ENCODE measurements at regions not wholly inside any gene's neighbourhood (a gene's known extent, or its start where the extent isn't known, plus 50 kb on each side); places are given as distances from the start of the nearest gene placed in this dataset.
"Not testable (repeated sequence)": the region's sequence is repeated elsewhere in the genome, so short reads cannot be mapped to it uniquely, and the experiment has no call there.

DNA sequence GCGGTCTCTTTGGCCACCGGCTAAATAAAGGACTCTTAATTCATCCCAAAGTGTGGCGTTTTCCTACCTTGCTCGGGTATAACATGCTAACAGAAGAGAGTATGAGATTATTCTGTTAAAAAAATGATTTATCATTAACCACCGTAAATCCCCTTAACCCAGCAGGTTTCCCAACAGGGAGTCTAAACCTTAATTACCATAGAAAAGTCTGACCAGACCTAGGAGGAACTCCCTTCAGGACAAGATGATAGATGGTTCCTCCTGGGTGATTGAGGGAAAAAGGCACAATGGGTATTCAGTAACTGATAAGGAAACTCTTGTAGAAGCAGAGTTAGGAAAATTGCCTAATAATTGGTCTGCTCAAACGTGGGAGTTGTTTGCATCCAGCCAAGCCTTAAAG is 193.7 kb downstream of the ZNF737 start:
- Histone ChIP-seq H3K9ac (no peak overlapping the region), H3K79me2 (ENCODE audit: insufficient read depth, low read depth) (no peaks in the 10 kb centered on the region), H3K27ac (no peak overlapping the region), H3K4me3 (IDR thresholded peaks at IDR 0.05; ENCODE audit: insufficient read depth, low read depth, low read length) (no peak overlapping the region), H4K20me1 (ENCODE audit: insufficient read depth) (no peaks in the 10 kb centered on the region), H3K27me3 (ENCODE audit: insufficient read depth, low read depth) (no peaks in the 10 kb centered on the region), H3K36me3 (ENCODE audit: insufficient read depth) (no peaks in the 10 kb centered on the region), H2AFZ (ENCODE audit: low read depth) (no peak overlapping the region), H3K4me2 (no peak overlapping the region), H3K4me1 (ENCODE audit: low read depth, poor library complexity, severe bottlenecking) (no peaks in the 10 kb centered on the region)
- no peak for TF ChIP-seq CTCF (conservative IDR thresholded peaks at IDR 0.05; ENCODE audit: low read depth, low read length)

DNA sequence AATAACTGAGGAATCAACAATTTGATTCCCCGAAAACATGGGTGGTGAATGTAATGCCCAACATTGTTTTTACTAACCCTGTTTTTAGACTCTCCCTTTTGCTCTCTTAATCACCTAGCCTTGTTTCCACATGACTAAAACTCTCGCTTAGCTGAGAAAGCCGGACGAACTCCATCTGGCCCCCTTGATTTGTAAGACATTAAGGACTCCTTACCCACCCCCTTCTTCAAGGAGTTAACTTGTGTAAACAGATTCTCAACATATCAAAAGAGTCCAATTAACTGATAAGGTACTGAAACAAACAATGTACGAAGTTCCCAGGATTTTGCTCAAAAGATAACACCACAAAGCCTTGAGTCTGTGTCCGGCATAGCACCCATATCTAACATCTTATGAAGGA is 194.3 kb downstream of the ZNF737 start:
- not testable (repeated sequence) for H3K36me3 ChIP-seq (ENCODE audit: insufficient read depth); H3K79me2 ChIP-seq (ENCODE audit: insufficient read depth, low read depth); H3K27me3 ChIP-seq (ENCODE audit: insufficient read depth, low read depth); H3K9ac ChIP-seq; H3K4me2 ChIP-seq; H2AFZ ChIP-seq (ENCODE audit: low read depth); H3K4me3 ChIP-seq (IDR thresholded peaks at IDR 0.05; ENCODE audit: insufficient read depth, low read depth, low read length); H3K27ac ChIP-seq; H3K4me1 ChIP-seq (ENCODE audit: low read depth, poor library complexity, severe bottlenecking); H4K20me1 ChIP-seq (ENCODE audit: insufficient read depth)

DNA sequence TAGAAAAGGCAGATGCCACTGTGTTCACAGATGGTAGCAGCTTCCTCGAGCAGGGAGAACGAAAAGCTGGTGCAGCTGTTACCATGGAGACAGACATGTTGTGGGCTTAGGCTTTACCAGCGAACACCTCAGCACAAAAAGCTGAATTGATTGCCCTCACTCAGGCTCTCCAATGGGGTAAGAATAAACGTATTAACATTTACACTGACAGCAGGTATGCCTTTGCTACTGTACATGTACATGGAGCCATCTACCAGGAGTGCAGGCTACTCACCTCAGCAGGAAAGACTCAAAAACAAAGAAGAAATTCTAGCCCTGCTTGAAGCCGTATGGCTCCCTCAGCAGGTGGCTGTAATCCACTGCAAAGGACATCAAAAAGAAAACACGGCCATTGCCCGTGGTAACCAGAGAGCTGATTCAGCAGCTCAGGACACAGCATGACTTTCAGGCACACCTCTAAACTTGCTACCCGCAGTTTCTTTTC is 197.7 kb downstream of the ZNF737 start:
- Histone ChIP-seq H3K4me3 (IDR thresholded peaks at IDR 0.05; ENCODE audit: insufficient read depth, low read depth, low read length) (no peak overlapping the region), H3K79me2 (ENCODE audit: insufficient read depth, low read depth) (no peaks in the 10 kb centered on the region), H3K27ac (no peak overlapping the region), H3K9ac (no peak overlapping the region), H3K27me3 (ENCODE audit: insufficient read depth, low read depth) (no peaks in the 10 kb centered on the region), H3K4me2 (no peak overlapping the region), H3K4me1 (ENCODE audit: low read depth, poor library complexity, severe bottlenecking) (no peaks in the 10 kb centered on the region), H3K36me3 (ENCODE audit: insufficient read depth) (no peaks in the 10 kb centered on the region), H4K20me1 (ENCODE audit: insufficient read depth) (no peaks in the 10 kb centered on the region), H2AFZ (ENCODE audit: low read depth) (no peak overlapping the region)
- TF ChIP-seq CTCF (conservative IDR thresholded peaks at IDR 0.05; ENCODE audit: low read depth, low read length), result no peak

GRCh38 chr19:20365146-20365545 is 198.1 kb downstream of the ZNF486 start:
- Histone ChIP-seq H3K4me2 (no peak overlapping the region), H3K79me2 (ENCODE audit: insufficient read depth, low read depth) (no peaks in the 10 kb centered on the region), H4K20me1 (ENCODE audit: insufficient read depth) (no peaks in the 10 kb centered on the region), H2AFZ (ENCODE audit: low read depth) (no peak overlapping the region), H3K27ac (no peak overlapping the region), H3K4me3 (IDR thresholded peaks at IDR 0.05; ENCODE audit: insufficient read depth, low read depth, low read length) (no peak overlapping the region), H3K27me3 (ENCODE audit: insufficient read depth, low read depth) (no peaks in the 10 kb centered on the region), H3K36me3 (ENCODE audit: insufficient read depth) (no peaks in the 10 kb centered on the region), H3K9ac (no peak overlapping the region), H3K4me1 (ENCODE audit: low read depth, poor library complexity, severe bottlenecking) (no peaks in the 10 kb centered on the region)
- no peak for TF ChIP-seq CTCF (conservative IDR thresholded peaks at IDR 0.05; ENCODE audit: low read depth, low read length)

DNA sequence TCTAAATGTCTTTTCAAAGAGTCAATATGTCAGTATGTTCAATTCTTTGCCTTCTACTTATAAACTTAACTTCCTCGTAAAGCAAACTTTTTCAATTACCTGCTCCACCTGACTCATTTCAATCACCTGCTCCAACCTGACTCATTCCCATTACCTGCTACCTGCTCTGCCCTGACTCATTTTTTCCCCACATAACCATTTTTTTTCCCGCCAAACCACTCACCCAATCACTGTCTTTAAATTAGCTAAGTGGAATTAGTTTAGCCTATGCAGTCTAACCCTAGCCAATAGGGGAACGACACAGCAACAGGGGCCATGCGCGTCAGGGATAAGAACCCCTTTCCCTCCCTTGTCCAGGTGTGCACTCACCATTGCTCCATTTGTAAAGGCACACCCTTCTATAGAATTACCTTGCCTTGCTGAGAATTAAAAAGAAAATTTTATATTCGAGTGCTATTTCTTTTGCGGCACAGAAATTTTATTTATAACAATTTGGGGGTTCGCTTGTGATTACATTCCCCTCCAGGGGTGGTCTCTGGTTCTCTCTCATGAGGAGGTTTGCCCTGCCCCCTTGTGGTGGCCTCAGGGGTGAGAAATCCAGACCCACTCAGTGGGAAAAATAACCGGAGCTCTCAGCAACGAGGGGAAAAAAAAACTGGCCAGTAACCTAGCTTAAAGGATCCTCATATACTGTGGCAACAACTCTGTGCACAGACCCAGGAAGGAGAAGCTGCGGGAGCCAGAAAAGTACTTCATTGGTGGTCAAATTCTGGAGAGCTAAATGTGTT is 193.1 kb downstream of the ZNF486 start:
- Histone ChIP-seq H3K27ac (no peak overlapping the region), H3K4me2 (no peak overlapping the region), H3K36me3 (ENCODE audit: insufficient read depth) (no peaks in the 10 kb centered on the region), H3K4me1 (ENCODE audit: low read depth, poor library complexity, severe bottlenecking) (no peaks in the 10 kb centered on the region), H3K4me3 (IDR thresholded peaks at IDR 0.05; ENCODE audit: insufficient read depth, low read depth, low read length) (no peak overlapping the region), H2AFZ (ENCODE audit: low read depth) (no peak overlapping the region), H3K27me3 (ENCODE audit: insufficient read depth, low read depth) (no peaks in the 10 kb centered on the region), H4K20me1 (ENCODE audit: insufficient read depth) (no peaks in the 10 kb centered on the region), H3K9ac (no peak overlapping the region), H3K79me2 (ENCODE audit: insufficient read depth, low read depth) (no peaks in the 10 kb centered on the region)
- TF ChIP-seq CTCF (conservative IDR thresholded peaks at IDR 0.05; ENCODE audit: low read depth, low read length), result no peak

DNA sequence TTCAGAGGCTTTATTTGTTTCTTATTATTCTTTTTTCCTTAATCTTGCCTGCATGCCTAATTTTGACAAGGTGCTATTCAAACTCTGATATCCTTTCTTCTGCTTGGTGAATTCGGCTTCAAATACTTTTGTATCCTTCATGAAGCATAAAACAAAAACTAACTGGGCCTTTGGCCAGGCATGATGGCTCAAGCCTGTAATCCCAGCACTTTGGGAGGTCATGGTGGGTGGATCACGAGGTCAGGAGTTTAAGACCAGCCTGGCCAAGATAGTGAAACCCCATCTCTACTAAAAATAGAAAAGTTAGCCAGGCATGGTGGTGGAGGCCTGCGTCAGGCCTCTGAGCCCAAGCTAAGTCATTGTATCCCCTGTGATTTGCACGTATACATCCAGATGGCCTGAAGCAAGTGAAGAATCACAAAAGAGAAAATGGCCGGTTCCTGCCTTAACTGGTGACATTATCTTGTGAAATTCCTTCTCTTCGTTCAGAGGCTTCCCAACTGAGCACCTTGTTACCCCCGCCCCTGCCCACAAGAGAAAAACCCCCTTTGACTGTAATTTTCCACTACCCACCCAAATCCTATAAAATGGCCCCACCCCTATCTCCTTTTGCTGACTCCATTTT is 191.9 kb downstream of the ZNF486 start:
- not testable (repeated sequence) for H3K79me2 ChIP-seq (ENCODE audit: insufficient read depth, low read depth); H3K4me1 ChIP-seq (ENCODE audit: low read depth, poor library complexity, severe bottlenecking); H3K4me3 ChIP-seq (IDR thresholded peaks at IDR 0.05; ENCODE audit: insufficient read depth, low read depth, low read length); H3K27ac ChIP-seq; H4K20me1 ChIP-seq (ENCODE audit: insufficient read depth); H2AFZ ChIP-seq (ENCODE audit: low read depth); H3K27me3 ChIP-seq (ENCODE audit: insufficient read depth, low read depth); H3K36me3 ChIP-seq (ENCODE audit: insufficient read depth); H3K9ac ChIP-seq; H3K4me2 ChIP-seq
